Breast epithelium (tissue), 3 donors: ENCODE measurements at regions not wholly inside any gene's neighbourhood (a gene's known extent, or its start where the extent isn't known, plus 50 kb on each side); places are given as distances from the start of the nearest gene placed in this dataset.

Experiments used
- POLR2A ChIP-seq: fragments of 450-650 bp; IDR thresholded peaks from one replicate; pipeline ENCODE4 v1.6.1; 2016; ENCODE audit warnings: antibody characterized with exemption, mild to moderate bottlenecking, moderate library complexity
- TF ChIP-seq, protein P1 (sequence below), 3 donors: fragments of 450-650 bp; IDR thresholded peaks; one replicate each; pipeline ENCODE4 v1.5.1; 2016 to 2017; ENCODE audit warnings: antibody characterized with exemption in 3 of 3, mild to moderate bottlenecking in 3 of 3, moderate library complexity in 3 of 3

DNA sequence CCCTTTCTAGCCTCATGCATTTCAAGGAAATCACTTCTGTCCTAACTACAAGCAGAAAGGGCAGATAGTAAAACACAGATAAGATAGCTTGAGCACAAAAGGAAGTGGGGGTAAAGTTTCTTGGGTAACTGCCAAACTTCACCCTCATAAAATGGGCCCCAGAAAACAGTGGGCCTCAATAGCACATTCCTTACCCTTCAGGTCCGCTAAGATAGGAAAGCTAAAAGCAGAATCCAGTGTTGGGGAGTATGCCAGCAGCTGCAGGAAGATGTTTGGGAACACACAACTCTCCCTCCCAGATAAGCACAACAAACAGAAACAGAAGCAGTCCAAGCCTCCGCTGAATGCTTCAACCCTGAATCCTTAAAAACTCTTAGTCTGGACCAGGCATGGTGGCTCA, 110.9 kb upstream of the MGAT4C start:
- TF ChIP-seq, protein P1, sequence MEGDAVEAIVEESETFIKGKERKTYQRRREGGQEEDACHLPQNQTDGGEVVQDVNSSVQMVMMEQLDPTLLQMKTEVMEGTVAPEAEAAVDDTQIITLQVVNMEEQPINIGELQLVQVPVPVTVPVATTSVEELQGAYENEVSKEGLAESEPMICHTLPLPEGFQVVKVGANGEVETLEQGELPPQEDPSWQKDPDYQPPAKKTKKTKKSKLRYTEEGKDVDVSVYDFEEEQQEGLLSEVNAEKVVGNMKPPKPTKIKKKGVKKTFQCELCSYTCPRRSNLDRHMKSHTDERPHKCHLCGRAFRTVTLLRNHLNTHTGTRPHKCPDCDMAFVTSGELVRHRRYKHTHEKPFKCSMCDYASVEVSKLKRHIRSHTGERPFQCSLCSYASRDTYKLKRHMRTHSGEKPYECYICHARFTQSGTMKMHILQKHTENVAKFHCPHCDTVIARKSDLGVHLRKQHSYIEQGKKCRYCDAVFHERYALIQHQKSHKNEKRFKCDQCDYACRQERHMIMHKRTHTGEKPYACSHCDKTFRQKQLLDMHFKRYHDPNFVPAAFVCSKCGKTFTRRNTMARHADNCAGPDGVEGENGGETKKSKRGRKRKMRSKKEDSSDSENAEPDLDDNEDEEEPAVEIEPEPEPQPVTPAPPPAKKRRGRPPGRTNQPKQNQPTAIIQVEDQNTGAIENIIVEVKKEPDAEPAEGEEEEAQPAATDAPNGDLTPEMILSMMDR (IDR thresholded peaks at IDR 0.05): no peak
- TF ChIP-seq POLR2A: no peak
